ENCODE measurements at regions not wholly inside any gene's neighbourhood (a gene's known extent, or its start where the extent isn't known, plus 50 kb on each side); places are given as distances from the start of the nearest gene placed in this dataset.

- Histone ChIP-seq H3K36me3 (ENCODE audit: control insufficient read depth, insufficient read depth, low read length) (no peaks in the 10 kb centered on the region), H3K4me1 (ENCODE audit: control insufficient read depth, insufficient read depth, low read length) (no peaks in the 10 kb centered on the region), H3K4me3 (ENCODE audit: low read length) (no peak overlapping the region), H3K27ac (ENCODE audit: low read depth, low read length) (no peak overlapping the region), H3K9me3 (ENCODE audit: control insufficient read depth, low read length) (no peaks in the 10 kb centered on the region), H3K27me3 (ENCODE audit: control insufficient read depth, insufficient read depth, low read length, poor library complexity, severe bottlenecking) (no peaks in the 10 kb centered on the region), H3K9ac (ENCODE audit: extremely low read depth, low read length, poor library complexity, severe bottlenecking) (no peak overlapping the region)
- Mint-ChIP-seq H3K4me1 (peaks cover 13% of the 10 kb centered on the region), H3K4me3 (no peak overlapping the region), H3K27me3 (ENCODE audit: insufficient read depth) (no peaks in the 10 kb centered on the region), H3K9me3 (no peaks in the 10 kb centered on the region), H3K36me3 (ENCODE audit: low read depth) (no peaks in the 10 kb centered on the region), H3K27ac (no peak overlapping the region)
- DNase-seq: no peak
- 92% methylated on average over 1 of the region's 1 CpG; no CpG with 5 or more reads in 1 of the 2 experiments for WGBS, 2 experiments (ENCODE audit: insufficient coverage in 1 of 2, insufficient read length in 1 of 2)
- no peak for TF ChIP-seq CTCF (conservative IDR thresholded peaks at IDR 0.05)
Measured at GRCh38 chr12:97005174-97005573, 98.1 kb downstream of the NEDD1 start.

- no peak overlapping the region for H3K4me3 ChIP-seq (ENCODE audit: low read length)
- peaks cover 13% of the 10 kb centered on the region for H3K4me1 Mint-ChIP-seq
- TF ChIP-seq CTCF (conservative IDR thresholded peaks at IDR 0.05): no peak
- H3K4me1 ChIP-seq (ENCODE audit: control insufficient read depth, insufficient read depth, low read length): no peaks in the 10 kb centered on the region
- H3K27me3 ChIP-seq (ENCODE audit: control insufficient read depth, insufficient read depth, low read length, poor library complexity, severe bottlenecking): no peaks in the 10 kb centered on the region
- DNase-seq: no peak
- no peaks in the 10 kb centered on the region for H3K36me3 Mint-ChIP-seq (ENCODE audit: low read depth)
- no peaks in the 10 kb centered on the region for H3K36me3 ChIP-seq (ENCODE audit: control insufficient read depth, insufficient read depth, low read length)
- no peaks in the 10 kb centered on the region for H3K9me3 Mint-ChIP-seq
- H3K9me3 ChIP-seq (ENCODE audit: control insufficient read depth, low read length): no peaks in the 10 kb centered on the region
- WGBS, 2 experiments (ENCODE audit: insufficient coverage in 1 of 2, insufficient read length in 1 of 2): 78 to 90% methylated on average over 3 of the region's 3 CpGs
- H3K27ac ChIP-seq (ENCODE audit: low read depth, low read length): no peak overlapping the region
- H3K27ac Mint-ChIP-seq: no peak overlapping the region
- no peak overlapping the region for H3K4me3 Mint-ChIP-seq
- no peaks in the 10 kb centered on the region for H3K27me3 Mint-ChIP-seq (ENCODE audit: insufficient read depth)
- H3K9ac ChIP-seq (ENCODE audit: extremely low read depth, low read length, poor library complexity, severe bottlenecking): no peak overlapping the region
Measured at GRCh38 chr12:97005646-97006045, 98.6 kb downstream of the NEDD1 start.

GRCh38 chr12:97006585-97006984 is 99.5 kb downstream of the NEDD1 start:
- no peak overlapping the region for H3K9ac ChIP-seq (ENCODE audit: extremely low read depth, low read length, poor library complexity, severe bottlenecking)
- no peak for TF ChIP-seq CTCF (conservative IDR thresholded peaks at IDR 0.05)
- Mint-ChIP-seq H3K4me3 (no peak overlapping the region), H3K9me3 (peaks cover 3% of the 10 kb centered on the region), H3K36me3 (ENCODE audit: low read depth) (no peaks in the 10 kb centered on the region), H3K27ac (no peak overlapping the region), H3K27me3 (ENCODE audit: insufficient read depth) (no peaks in the 10 kb centered on the region), H3K4me1 (peaks cover 13% of the 10 kb centered on the region)
- no peaks in the 10 kb centered on the region for H3K27me3 ChIP-seq (ENCODE audit: control insufficient read depth, insufficient read depth, low read length, poor library complexity, severe bottlenecking)
- no peak overlapping the region for H3K27ac ChIP-seq (ENCODE audit: low read depth, low read length)
- no peaks in the 10 kb centered on the region for H3K9me3 ChIP-seq (ENCODE audit: control insufficient read depth, low read length)
- no peak overlapping the region for H3K4me3 ChIP-seq (ENCODE audit: low read length)
- no peaks in the 10 kb centered on the region for H3K36me3 ChIP-seq (ENCODE audit: control insufficient read depth, insufficient read depth, low read length)
- no peaks in the 10 kb centered on the region for H3K4me1 ChIP-seq (ENCODE audit: control insufficient read depth, insufficient read depth, low read length)
- WGBS, 2 experiments (ENCODE audit: insufficient coverage in 1 of 2, insufficient read length in 1 of 2): 98 to 100% methylated on average over 1 to 2 of the region's 2 CpGs
- DNase-seq: no peak

All from endodermal cell (in vitro differentiated cells).